HG03432 (cell line): ENCODE measurements at regions not wholly inside any gene's neighbourhood (a gene's known extent, or its start where the extent isn't known, plus 50 kb on each side); places are given as distances from the start of the nearest gene placed in this dataset.
"Not testable (repeated sequence)": the region's sequence is repeated elsewhere in the genome, so short reads cannot be mapped to it uniquely, and the experiment has no call there.

Experiments
- ATAC-seq: cut with Tn5 transposase; IDR thresholded peaks from one replicate; pipeline ENCODE4 v1.9.1; 2021; ENCODE audit warnings: mild to moderate bottlenecking, moderate library complexity; ENCODE audit not compliant: unreplicated experiment

- no peak for ATAC-seq
Observed at GRCh38 chr3:22732641-22733040, 470.5 kb upstream of the UBE2E2 start.

DNA sequence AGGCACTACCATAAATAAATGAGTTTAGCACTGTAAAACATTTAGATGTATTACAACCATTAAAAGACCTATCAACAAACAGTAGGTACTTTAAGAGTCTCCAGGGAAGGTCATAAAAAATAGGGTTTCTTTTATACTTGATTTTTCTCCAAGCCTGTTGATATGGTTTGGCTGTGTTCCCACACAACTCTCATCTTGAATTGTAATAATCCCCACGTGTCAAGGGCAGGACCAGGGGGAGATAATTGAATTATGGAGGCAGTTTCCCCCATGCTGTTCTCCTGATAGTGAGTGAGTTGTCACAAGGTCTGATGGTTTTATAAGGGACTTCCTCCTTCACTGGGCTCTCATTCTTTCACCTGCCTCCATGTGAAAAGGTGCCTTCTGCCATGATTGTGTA lies 468.9 kb upstream of the UBE2E2 start:
- no peak for ATAC-seq

DNA sequence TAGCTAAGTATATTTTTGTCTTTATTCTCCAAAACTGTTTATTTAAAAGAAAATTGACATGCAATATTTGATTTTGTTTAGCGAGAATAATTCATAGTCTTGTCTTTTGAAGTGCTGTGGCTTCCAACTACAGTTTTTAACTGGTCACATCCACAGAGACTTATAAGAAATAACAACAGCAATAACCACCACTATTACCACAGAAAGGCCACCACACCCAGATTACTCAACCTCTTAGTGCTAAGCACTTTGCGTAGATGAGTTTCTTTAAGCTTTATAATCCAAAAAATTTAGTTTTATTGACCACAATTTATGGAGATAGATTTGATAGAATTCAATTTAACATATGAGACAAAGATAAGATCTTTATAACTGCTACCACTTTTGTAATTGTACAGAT lies 468.4 kb upstream of the UBE2E2 start:
- ATAC-seq: no peak

- ATAC-seq: no peak
Observed at GRCh38 chr3:22735373-22735772, 467.8 kb upstream of the UBE2E2 start.

GRCh38 chr3:22743386-22743785 lies 459.7 kb upstream of the UBE2E2 start:
- ATAC-seq: not testable (repeated sequence)

DNA sequence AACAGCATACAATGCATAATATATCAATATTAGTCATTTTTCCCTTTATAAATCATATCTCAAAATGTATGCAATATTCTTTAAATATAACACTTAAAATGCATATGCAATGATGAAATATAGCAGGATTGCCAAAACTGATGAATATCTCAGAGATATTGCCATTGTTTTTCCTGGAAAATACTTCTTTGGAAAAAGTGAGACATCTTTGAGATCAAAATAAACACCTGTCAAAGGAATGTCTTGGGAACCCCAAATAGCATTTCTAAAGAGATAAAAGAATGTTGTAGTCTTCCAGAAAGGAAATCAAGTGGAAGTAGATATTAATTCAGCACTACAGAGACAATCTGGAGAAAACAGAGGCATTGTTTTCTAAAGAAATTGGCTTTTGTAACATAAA lies 457.8 kb upstream of the UBE2E2 start:
- no peak for ATAC-seq

GRCh38 chr3:22746221-22746620 lies 456.9 kb upstream of the UBE2E2 start:
- ATAC-seq: no peak

- ATAC-seq: no peak
Observed at GRCh38 chr3:22748453-22749045, 454.6 kb upstream of the UBE2E2 start.

DNA sequence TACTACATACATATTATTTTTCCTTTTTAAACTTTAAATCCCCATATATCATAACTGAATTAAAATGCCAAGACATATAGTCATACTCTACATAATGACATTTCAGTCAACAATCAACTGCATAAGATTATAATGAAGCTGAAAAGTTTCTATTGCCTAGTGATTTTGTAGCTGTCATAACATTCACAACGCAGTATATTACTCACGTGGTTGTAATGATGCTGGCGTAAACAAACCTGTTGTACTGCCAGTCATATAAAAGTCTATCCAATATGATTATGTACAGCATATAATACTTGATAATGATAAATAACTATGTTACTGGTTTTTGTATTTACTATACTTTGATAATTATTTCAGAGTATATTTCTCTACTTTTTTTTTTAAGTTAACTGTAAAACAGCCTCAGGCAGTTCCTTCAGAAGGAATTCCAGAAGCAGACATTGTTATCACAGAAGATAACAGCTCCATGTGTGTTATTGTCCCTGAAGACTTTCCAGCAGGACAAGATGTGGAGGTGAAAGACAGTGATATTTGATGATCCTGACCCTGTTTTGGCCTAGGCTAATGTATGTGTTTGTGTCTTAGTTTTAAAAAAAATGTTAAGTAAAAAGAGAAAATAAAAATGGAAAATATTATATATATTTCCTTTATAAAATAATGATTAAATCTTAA lies 443.4 kb upstream of the UBE2E2 start:
- ATAC-seq: no peak

DNA sequence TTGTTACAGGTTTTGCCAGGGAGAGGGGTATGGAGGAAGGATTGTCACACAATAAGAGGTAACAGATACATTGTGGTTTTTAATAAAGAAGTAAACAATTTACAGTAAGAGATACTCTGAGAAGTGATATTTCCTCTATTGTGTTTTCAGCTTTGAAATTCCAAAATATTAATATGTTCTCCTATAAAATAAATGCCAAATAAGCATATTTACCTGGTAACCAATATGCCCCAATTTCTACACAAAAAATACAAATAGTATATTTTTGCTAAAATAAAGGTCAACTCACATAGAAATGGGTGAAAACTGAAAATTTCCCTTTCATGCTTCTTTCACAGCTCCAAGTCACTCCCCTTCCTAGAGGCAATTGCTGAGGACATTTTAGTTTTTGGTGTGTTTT lies 437.4 kb upstream of the UBE2E2 start:
- ATAC-seq: no peak

GRCh38 chr3:22777834-22778233 lies 425.3 kb upstream of the UBE2E2 start:
- no peak for ATAC-seq

GRCh38 chr3:22779737-22780136 lies 423.4 kb upstream of the UBE2E2 start:
- ATAC-seq: no peak

DNA sequence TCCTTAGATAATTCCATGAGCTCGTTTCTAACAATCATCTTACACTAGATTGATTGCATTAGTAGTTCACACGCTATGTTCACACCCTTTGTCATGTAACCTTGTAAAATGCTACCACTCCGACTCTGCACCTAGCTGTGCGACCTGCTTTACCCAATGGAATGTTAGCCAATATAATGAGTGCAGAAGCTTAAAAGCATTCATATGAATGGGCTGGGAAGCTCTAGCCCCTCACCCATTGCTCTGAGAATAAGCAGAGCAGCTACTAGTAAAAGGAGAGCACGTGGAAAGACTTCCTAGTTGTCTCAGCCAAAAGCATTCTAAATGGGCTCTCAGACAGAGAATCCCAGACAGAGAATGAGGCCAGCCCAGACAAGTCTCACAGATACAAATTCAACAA lies 410.6 kb upstream of the UBE2E2 start:
- ATAC-seq: no peak

DNA sequence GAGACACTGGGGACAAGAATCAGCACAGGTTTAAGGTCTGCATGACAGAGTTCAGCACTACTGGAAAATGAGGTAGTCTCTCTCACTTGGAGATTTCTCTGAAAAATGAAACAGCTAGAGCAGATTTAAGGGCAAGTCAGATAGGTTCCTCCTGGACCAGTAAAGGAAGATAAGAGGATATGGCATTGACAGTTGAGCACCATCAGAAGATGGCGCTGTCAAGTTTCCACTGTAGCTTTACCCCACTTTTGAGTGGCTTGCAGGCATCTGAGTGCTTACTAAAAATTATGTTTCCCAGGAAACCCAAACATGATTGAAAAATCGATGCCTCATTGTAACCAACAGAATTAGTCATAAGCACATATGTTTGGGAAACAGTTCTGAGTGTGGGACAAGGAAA lies 407.2 kb upstream of the UBE2E2 start:
- ATAC-seq: no peak

DNA sequence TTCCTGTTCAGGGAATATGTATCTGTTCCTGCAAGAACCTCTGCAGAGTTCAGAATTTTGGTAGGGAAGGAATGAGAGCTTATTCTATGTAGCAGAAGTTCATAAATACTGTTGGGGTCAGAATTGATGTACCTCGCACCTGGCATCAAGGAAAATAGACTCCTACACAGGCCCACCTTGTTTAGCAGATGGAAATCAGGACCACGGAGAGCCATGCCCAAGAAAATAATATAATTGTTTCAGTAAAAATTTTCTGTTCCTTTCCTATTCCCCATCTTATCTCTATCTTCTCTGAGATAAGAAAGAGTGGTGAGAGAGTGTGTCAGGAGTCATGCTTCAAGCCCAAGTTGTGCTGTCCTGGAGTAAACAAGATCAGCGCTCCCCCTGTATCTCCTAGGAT lies 404.7 kb upstream of the UBE2E2 start:
- ATAC-seq: no peak

- no peak for ATAC-seq
Observed at GRCh38 chr3:22819209-22819608, 383.9 kb upstream of the UBE2E2 start.

GRCh38 chr3:22835041-22835440 lies 368.1 kb upstream of the UBE2E2 start:
- ATAC-seq: no peak

- ATAC-seq: no peak
Observed at GRCh38 chr3:22836131-22836530, 367.0 kb upstream of the UBE2E2 start.

DNA sequence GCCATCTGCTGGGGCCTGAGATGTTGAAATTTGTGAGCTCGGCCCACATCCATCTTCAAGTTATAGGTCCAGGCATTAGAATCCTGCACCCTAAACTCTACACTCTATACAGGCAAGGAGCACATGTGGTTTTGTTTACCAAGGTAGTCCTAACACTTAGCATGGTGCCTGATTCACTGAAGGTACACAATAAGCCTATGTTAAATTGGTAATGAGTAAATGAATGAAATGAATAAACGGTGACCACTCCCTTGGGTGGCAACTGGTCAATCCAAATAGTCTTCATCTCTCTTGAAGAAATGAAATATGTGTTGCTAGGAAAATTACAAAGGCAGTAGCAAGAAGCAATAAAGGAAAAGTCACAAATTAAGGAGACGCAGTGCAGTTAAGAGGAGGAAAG lies 359.3 kb upstream of the UBE2E2 start:
- no peak for ATAC-seq

DNA sequence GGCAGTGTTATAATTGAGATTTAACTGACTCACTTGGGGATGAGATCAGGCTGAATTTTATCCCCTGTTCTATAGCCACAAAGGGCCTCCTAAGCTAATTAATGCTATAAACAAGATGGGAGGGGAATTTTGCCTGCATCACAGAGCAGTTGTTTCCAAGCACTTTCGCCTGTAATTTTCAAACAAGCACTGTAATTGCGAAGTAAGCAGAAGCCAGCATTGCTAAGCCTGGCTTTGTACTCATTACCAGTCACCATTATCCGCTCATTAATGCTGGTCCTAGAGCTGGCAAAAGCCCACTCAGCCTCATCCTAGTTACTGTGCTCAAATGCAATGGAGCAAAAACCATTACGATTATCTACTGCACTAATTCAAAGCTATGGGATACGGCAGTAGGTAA lies 356.6 kb upstream of the UBE2E2 start:
- ATAC-seq: no peak

- ATAC-seq: not testable (repeated sequence)
Observed at GRCh38 chr3:22849583-22849982, 353.5 kb upstream of the UBE2E2 start.

DNA sequence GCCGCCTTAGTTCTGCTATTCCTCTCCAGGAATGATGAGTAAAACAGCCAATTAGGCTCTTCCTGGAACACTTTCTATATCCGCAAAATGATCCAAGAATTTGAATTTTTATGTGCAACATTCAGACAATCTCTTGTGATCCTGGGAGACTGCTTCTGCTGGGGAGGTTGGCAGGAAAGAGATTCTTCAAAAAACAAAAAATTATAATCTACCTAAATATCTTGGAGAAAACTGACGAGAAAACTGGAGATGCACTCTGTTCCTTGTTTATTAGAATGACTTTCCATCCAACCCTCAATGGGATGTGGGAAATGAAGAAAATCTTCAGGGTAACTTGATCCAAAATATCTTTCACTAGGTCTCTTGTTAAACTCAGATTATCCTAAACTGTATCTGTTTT lies 346.3 kb upstream of the UBE2E2 start:
- ATAC-seq: no peak

DNA sequence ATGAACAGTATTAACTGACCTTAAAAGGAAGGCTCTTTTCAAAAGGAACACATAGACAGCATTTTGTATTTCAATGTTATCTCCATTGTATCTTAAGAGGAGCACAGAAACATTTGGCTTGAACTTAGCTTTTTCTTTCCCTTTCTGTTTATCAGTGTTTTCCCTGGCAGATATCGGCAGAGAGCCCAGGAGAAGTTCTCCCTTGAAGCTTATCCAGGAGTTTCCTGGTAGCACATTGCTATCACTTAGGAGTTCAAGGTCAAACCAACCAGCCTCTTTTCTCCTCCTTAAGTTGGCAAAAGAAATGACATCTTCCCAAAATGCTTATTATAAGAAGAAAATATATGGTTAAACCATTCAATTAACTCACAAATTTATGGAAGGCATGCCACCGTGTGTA lies 344.6 kb upstream of the UBE2E2 start:
- ATAC-seq: no peak
